Fibroblast of the aortic adventitia (primary cell): ENCODE measurements at regions not wholly inside any gene's neighbourhood (a gene's known extent, or its start where the extent isn't known, plus 50 kb on each side); places are given as distances from the start of the nearest gene placed in this dataset.

ENCODE experiments used
- DNase-seq: peaks from one replicate; pipeline ENCODE4 v3.0.0-alpha.2; 2010; ENCODE audit warnings: low read depth
- H3K4me3 ChIP-seq: 2 replicates; pipeline ENCODE4 v1.5.1; 2011; ENCODE audit warnings: low read depth, mild to moderate bottlenecking, control low read depth, low read length, moderate library complexity
- CTCF ChIP-seq: IDR thresholded peaks from 2 replicates; pipeline ENCODE4 v1.5.1; 2011; ENCODE audit warnings: mild to moderate bottlenecking, low read length, control low read depth, inconsistent platforms; ENCODE audit not compliant: insufficient read depth

GRCh38 chr1:58255192-58255591 is 291.3 kb downstream of the OMA1 start:
- no peak overlapping the region for H3K4me3 ChIP-seq
- DNase-seq = no peak
- no peak for TF ChIP-seq CTCF

- no peak overlapping the region for H3K4me3 ChIP-seq
- DNase-seq = no peak
- peak; percentile 17 for TF ChIP-seq CTCF
Observed at GRCh38 chr1:58251430-58252073, 295.0 kb downstream of the OMA1 start.

GRCh38 chr1:58250587-58250948 is 296.0 kb downstream of the OMA1 start:
- no peak for DNase-seq
- TF ChIP-seq CTCF = no peak
- H3K4me3 ChIP-seq = no peak overlapping the region

- no peak for TF ChIP-seq CTCF
Observed at GRCh38 chr1:58249737-58250586, 296.6 kb downstream of the OMA1 start.

GRCh38 chr1:58249388-58249736 is 297.2 kb downstream of the OMA1 start:
- no peak for DNase-seq
- no peak overlapping the region for H3K4me3 ChIP-seq
- TF ChIP-seq CTCF = no peak

More at GRCh38 chr1:58249737-58250586, 296.6 kb downstream of the OMA1 start:
- peak; percentile 18 for DNase-seq
- peak overlapping the region; percentile 31 for H3K4me3 ChIP-seq

- no peak for DNase-seq
- H3K4me3 ChIP-seq = no peak overlapping the region
- no peak for TF ChIP-seq CTCF
Observed at GRCh38 chr1:58248791-58249190, 297.7 kb downstream of the OMA1 start.
